ENCODE measurements at regions not wholly inside any gene's neighbourhood (a gene's known extent, or its start where the extent isn't known, plus 50 kb on each side); places are given as distances from the start of the nearest gene placed in this dataset.

DNA sequence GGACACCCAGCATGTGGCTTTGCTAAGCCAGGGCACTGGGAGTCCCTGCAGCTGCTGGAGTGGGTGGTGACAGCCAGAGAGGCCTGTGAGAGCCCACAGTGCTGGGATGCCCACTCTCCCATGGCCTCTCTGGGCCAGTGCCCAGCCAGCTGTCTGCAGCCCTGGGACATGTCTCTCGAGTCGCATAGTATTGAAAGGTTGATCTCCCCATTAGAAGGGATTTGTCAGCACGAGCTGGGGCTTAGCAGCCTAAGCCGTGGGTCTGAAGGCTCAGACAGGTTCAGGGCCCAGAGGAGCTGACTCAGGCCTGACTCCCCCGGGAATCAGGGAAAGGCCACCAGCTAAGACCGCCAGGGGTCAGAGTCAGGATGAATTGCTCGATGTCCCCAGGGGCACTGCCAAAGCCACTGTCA, 53.5 kb downstream of the FOXD2 start:
- TF ChIP-seq, protein P1, sequence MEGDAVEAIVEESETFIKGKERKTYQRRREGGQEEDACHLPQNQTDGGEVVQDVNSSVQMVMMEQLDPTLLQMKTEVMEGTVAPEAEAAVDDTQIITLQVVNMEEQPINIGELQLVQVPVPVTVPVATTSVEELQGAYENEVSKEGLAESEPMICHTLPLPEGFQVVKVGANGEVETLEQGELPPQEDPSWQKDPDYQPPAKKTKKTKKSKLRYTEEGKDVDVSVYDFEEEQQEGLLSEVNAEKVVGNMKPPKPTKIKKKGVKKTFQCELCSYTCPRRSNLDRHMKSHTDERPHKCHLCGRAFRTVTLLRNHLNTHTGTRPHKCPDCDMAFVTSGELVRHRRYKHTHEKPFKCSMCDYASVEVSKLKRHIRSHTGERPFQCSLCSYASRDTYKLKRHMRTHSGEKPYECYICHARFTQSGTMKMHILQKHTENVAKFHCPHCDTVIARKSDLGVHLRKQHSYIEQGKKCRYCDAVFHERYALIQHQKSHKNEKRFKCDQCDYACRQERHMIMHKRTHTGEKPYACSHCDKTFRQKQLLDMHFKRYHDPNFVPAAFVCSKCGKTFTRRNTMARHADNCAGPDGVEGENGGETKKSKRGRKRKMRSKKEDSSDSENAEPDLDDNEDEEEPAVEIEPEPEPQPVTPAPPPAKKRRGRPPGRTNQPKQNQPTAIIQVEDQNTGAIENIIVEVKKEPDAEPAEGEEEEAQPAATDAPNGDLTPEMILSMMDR (IDR thresholded peaks at IDR 0.05): no peak
- TF ChIP-seq POLR2A (IDR thresholded peaks at IDR 0.05): no peak

Measured in esophagus squamous epithelium (tissue), 4 donors.